SK-N-MC (cell line): ENCODE measurements at regions not wholly inside any gene's neighbourhood (a gene's known extent, or its start where the extent isn't known, plus 50 kb on each side); places are given as distances from the start of the nearest gene placed in this dataset.

Experiments
- DNase-seq: peaks from one replicate; pipeline ENCODE4 v3.0.0-alpha.2; 2011; ENCODE audit warnings: low read depth, low spot score
- H3K27ac ChIP-seq: fragments of 200-600 bp; sonication (generic); 2 replicates; pipeline ENCODE4 v1.5.1; 2016; ENCODE audit warnings: mixed run types
- H3K36me3 ChIP-seq: fragments of 200-600 bp; sonication (generic); 2 replicates; pipeline ENCODE4 v1.6.1; 2017; ENCODE audit warnings: antibody characterized with exemption, low read length, mixed read lengths; ENCODE audit not compliant: insufficient read depth
- H3K4me3 ChIP-seq: fragments of 200-600 bp; sonication (generic); 2 replicates; pipeline ENCODE4 v1.5.1; 2016
- H3K9ac ChIP-seq: fragments of 200-600 bp; sonication (generic); 2 replicates; pipeline ENCODE4 v1.8.0; 2017; ENCODE audit warnings: mixed run types, mixed read lengths; ENCODE audit not compliant: insufficient read length
- H3K9me3 ChIP-seq: fragments of 200-600 bp; sonication (generic); 2 replicates; pipeline ENCODE4 v1.6.1; 2017; ENCODE audit warnings: low read depth, mild to moderate bottlenecking, antibody characterized with exemption, low read length, moderate library complexity, mixed read lengths
- EZH2 ChIP-seq: fragments of 200-600 bp; sonication (generic); IDR thresholded peaks from one replicate; pipeline ENCODE4 v1.6.1; 2017; ENCODE audit warnings: antibody characterized with exemption
- FOXP2 ChIP-seq: optimal IDR thresholded peaks from 2 replicates; pipeline ENCODE3; 2011; ENCODE audit warnings: mild to moderate bottlenecking, moderate library complexity; ENCODE audit not compliant: insufficient read depth; ENCODE audit errors: extremely low read length, control extremely low read depth
- POLR2AphosphoS5 ChIP-seq: IDR thresholded peaks from 2 replicates; pipeline ENCODE4 v1.6.1; 2012; ENCODE audit warnings: mild to moderate bottlenecking, low read depth, low read length, borderline replicate concordance

DNA sequence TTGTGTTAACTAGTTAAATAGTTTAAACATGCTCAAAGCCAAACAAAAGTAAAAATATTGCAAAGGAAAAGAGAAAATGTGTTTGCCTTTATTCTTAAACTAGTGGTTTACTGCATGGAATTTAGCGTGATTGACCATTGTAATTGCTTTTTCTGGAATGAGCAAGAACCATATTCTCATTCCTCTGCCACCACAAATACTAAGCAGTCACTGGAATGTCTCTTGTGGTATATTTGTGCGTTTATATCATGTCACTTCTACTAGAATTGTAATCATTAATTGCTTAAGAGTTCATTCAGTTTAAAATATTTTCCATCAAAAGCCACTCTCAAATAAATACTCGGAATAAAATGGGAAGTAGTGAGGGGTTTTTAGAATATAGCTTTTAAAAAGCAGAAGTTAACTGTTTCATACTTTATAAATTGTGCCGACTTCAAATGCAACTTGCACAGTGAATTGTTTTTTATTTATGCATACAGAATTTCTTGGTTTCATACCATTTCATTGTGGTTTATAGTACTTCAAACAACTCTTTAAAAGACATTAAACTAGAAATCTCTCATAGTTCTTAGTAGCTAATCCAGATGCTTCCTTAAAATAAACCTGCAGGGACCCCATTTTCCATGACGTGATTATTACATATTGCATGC lies 288.1 kb downstream of the EPHA4 start:
- H3K9ac ChIP-seq = no peak overlapping the region
- DNase-seq = no peak
- H3K4me3 ChIP-seq = peak overlapping the region; percentile 25
- no peaks in the 10 kb centered on the region for H3K36me3 ChIP-seq
- no peaks in the 10 kb centered on the region for H3K9me3 ChIP-seq
- TF ChIP-seq FOXP2 (no peak), EZH2 (no peak), POLR2AphosphoS5 (no peak; the same call in 1 of the 2 replicates)
- peak overlapping the region; percentile 52 for H3K27ac ChIP-seq

DNA sequence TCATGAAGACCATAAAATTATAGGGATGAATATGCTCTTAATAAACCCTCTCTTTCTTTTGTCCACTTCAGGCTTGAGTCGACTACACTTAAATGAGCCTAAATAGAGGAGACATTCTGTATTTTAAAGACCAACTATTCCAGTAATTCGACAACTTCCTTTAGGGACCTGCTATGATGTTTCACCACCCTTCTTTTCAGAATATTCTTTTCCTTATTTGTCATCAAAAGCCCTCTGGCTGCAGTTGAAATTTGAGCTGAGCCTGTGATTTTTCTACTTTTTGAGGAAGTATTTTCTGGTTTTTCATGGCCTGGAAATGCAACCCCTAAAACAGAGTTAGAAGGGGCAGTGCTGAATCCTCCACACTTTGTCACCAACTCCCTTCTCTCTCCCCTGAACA lies 287.0 kb downstream of the EPHA4 start:
- Histone ChIP-seq H3K9me3 (no peaks in the 10 kb centered on the region), H3K9ac (no peak overlapping the region), H3K36me3 (no peaks in the 10 kb centered on the region), H3K27ac (peak overlapping the region; percentile 19; the same call in 1 of the 2 replicates), H3K4me3 (peak overlapping the region; percentile 37; the same call in 1 of the 2 replicates)
- TF ChIP-seq FOXP2 (no peak), POLR2AphosphoS5 (no peak), EZH2 (no peak)
- no peak for DNase-seq

DNA sequence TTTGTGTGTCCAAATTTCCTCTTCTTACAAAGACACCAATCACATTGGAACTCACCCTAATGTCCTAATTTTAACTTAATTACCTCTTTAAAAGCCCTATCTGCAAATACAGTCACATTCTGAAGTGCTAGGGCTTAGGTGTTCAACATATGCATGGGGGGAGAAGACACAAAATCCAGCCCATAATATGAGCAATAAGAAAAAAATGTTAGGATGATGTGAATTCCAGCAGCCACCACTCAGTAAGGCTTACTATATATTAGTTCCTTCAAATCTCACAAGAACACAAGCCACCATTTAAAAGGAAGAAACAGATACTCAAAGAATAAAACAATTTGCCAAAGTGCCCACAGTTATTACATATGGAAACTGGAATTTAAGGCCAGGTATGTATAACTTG lies 285.7 kb downstream of the EPHA4 start:
- no peak overlapping the region for H3K27ac ChIP-seq
- no peak for DNase-seq
- no peak for TF ChIP-seq EZH2
- no peak for TF ChIP-seq POLR2AphosphoS5
- no peak for TF ChIP-seq FOXP2
- no peaks in the 10 kb centered on the region for H3K9me3 ChIP-seq
- H3K4me3 ChIP-seq = no peak overlapping the region
- no peak overlapping the region for H3K9ac ChIP-seq
- H3K36me3 ChIP-seq = no peaks in the 10 kb centered on the region

DNA sequence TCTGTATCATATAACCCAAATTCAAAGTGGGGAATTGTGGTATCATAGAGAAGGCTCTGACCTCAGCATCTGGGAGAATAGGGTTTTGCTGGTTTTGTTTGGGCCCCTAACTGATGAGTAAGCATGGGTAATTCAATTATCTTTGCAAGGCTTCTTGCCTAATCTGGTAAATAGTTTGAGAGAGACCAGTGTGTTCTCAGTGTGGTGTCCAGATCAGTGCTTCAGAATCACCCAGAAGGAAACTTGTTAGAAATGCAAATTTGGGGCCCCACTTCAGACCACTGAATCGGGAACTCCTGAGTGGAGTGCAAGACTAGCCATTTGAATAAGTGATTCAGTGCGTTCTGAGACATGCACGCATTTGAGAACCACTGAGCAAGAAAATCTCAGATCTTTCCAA lies 282.7 kb downstream of the EPHA4 start:
- Histone ChIP-seq H3K9me3 (no peaks in the 10 kb centered on the region), H3K27ac (no peak overlapping the region)
- TF ChIP-seq EZH2 (no peak), FOXP2 (no peak), POLR2AphosphoS5 (no peak)

DNA sequence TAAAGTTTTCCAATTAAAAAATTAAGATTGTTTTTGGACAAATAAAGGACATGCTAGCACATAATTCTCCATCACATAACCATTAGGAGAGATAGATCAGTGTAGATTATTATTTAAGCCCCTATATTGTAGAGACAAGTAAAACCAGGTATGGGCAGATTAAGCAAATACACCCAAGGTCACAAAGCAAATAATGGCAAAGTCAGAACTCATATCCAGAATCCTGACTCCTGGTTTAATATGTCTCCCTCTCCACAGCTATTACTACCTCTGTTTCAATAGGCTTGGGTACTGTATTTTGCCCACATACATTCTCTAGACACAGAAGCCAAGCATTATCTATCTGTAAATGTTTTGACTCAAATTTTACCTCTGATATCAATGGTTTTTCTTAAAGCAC lies 282.3 kb downstream of the EPHA4 start:
- Histone ChIP-seq H3K27ac (no peak overlapping the region), H3K36me3 (no peaks in the 10 kb centered on the region), H3K9ac (no peak overlapping the region), H3K4me3 (no peak overlapping the region), H3K9me3 (no peaks in the 10 kb centered on the region)
- TF ChIP-seq FOXP2 (no peak), EZH2 (no peak), POLR2AphosphoS5 (no peak)
- no peak for DNase-seq

More for the DNA sequence above, 282.7 kb downstream of the EPHA4 start:
- no peaks in the 10 kb centered on the region for H3K36me3 ChIP-seq
- H3K4me3 ChIP-seq = no peak overlapping the region
- DNase-seq = no peak
- no peak overlapping the region for H3K9ac ChIP-seq

DNA sequence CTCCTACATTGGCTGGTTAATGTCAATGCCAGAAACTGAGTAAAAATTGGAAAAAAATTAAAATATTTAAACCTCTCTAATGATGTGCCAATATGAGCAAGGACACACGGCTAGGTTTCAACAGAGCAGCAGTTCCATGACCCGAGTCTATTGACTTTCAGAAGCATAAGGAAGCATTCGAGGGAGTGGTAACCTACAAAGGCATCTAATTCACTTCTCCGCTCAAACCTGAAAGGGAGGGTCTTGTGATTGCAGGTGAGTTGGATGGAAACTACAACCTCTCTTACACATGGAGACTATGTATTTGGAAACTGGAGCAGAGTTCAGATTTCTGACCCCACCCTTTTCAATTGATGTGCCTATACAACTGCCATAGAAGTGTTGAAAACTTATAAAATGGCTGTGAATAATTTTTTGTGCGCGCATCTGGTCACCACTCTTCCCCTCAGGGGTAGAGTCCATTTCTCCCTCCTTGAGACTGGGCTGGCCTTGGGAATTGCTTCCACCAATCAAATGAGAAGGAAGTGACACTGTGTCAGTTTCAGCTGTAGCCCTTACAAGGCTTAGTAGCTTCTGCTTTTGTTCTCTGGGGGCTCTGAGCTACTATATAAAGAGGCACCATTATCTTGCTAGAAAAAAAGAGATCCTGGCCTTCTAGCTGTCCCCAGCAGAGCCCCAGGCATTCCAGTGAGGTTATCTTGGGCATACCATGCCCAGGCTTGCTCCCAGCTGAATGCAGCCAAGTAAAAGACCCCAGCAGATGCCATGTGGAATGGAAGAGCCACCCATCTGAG lies 278.0 kb downstream of the EPHA4 start:
- Histone ChIP-seq H3K27ac (no peak overlapping the region), H3K9me3 (no peaks in the 10 kb centered on the region), H3K36me3 (no peaks in the 10 kb centered on the region), H3K9ac (no peak overlapping the region), H3K4me3 (no peak overlapping the region)
- TF ChIP-seq FOXP2 (no peak), POLR2AphosphoS5 (no peak), EZH2 (no peak)
- no peak for DNase-seq

DNA sequence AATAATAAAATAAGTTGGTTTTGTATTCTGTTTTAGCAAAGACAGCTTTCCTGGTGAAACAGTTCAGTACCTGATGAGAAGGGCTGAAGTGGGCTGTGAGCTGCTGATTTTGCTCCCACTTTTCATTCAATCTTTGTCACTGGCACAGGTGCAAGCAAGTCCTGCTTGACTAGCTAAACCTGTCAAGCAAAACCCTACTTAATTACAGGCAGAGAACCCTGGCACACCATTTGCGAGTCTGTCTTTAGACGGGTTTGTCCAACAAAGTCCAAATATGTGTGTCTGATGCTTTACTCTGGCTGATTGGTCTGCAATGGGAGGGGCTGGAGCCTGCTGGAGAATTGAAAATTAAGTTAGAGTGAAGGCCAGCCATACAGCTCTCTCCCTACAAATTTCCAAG lies 267.2 kb downstream of the EPHA4 start:
- no peak for DNase-seq
- H3K27ac ChIP-seq = no peak overlapping the region
- TF ChIP-seq EZH2 (no peak), POLR2AphosphoS5 (no peak), FOXP2 (no peak)
- no peak overlapping the region for H3K4me3 ChIP-seq
- H3K9ac ChIP-seq = no peak overlapping the region
- H3K36me3 ChIP-seq = no peaks in the 10 kb centered on the region
- H3K9me3 ChIP-seq = no peaks in the 10 kb centered on the region

DNA sequence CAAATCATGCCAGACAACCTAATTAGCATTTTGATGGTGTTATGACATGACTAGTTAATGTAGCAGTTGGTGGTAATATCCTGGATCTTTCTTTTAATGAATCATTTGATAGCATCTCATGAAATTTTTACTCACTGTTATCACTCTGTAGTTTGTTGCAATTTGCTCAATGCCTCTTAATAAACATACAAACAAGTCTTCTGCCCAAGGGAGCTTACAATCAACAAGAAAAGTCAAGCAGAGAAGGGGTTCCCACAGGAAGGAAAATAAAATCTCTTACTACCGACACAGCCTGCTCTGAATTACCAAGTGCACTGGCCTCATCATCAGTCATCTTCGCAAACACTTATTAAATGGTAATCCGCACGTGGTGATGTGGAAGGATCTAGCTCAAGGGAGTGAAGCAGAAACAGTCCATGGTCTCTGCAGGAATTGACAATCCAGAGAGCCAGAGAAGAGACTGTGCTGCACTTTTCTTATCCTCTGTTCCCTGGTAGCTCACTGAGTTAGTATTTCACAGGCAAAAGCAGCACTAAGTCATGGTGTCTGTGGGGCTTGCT lies 263.5 kb downstream of the EPHA4 start:
- peak; percentile 58 for DNase-seq
- TF ChIP-seq POLR2AphosphoS5 (no peak), EZH2 (no peak), FOXP2 (peak; percentile 93)
- H3K36me3 ChIP-seq = no peaks in the 10 kb centered on the region
- H3K4me3 ChIP-seq = peak overlapping the region; percentile 63
- no peaks in the 10 kb centered on the region for H3K9me3 ChIP-seq
- peak overlapping the region; percentile 77; the same call in 1 of the 2 replicates for H3K27ac ChIP-seq
- H3K9ac ChIP-seq = peak overlapping the region; percentile 37
